Aorta (tissue), 5 donors: ENCODE measurements at regions not wholly inside any gene's neighbourhood (a gene's known extent, or its start where the extent isn't known, plus 50 kb on each side); places are given as distances from the start of the nearest gene placed in this dataset.

ENCODE experiments used
- ATAC-seq: fragments of 200-7000 bp; cut with Tn5 transposase; one replicate; pipeline ENCODE4 v1.9.1; 2022; ENCODE audit warnings: moderate library complexity; ENCODE audit not compliant: low FRiP score
- DNase-seq, 2 donors: peaks; one replicate each; pipeline ENCODE4 v3.0.0-alpha.2; 2020
- H3K27ac ChIP-seq, 2 donors: one replicate each; pipeline ENCODE4 v1.5.1; 2013; ENCODE audit warnings: low read length in 2 of 2, mild to moderate bottlenecking in 2 of 2, moderate library complexity in 2 of 2, control low read depth in 1 of 2, inconsistent platforms in 1 of 2, low read depth in 1 of 2
- H3K27me3 ChIP-seq, 2 donors: one replicate each; pipeline ENCODE4 v1.6.1; 2013; ENCODE audit warnings: control low read depth in 1 of 2, low read length in 1 of 2, mild to moderate bottlenecking in 1 of 2, moderate library complexity in 1 of 2; ENCODE audit not compliant: insufficient read depth in 2 of 2, control insufficient read depth in 1 of 2
- H3K36me3 ChIP-seq, 2 donors: one replicate each; pipeline ENCODE4 v1.6.1; 2013; ENCODE audit warnings: control low read depth in 1 of 2, low read length in 1 of 2, mild to moderate bottlenecking in 1 of 2; ENCODE audit not compliant: insufficient read depth in 2 of 2, control insufficient read depth in 1 of 2
- H3K4me1 ChIP-seq, 2 donors: one replicate each; pipeline ENCODE4 v1.6.1; 2013; ENCODE audit warnings: low read length in 2 of 2, control low read depth in 1 of 2, mild to moderate bottlenecking in 1 of 2, moderate library complexity in 1 of 2; ENCODE audit not compliant: insufficient read depth in 2 of 2, control insufficient read depth in 1 of 2
- H3K4me3 ChIP-seq, 2 donors: one replicate each; pipeline ENCODE4 v1.5.1; 2013; ENCODE audit warnings: low read length in 2 of 2, control low read depth in 1 of 2, mild to moderate bottlenecking in 1 of 2
- H3K9me3 ChIP-seq: one replicate; pipeline ENCODE4 v1.6.1; 2013; ENCODE audit warnings: mild to moderate bottlenecking, low read length; ENCODE audit not compliant: control insufficient read depth
- WGBS, 2 donors: extraction: QIAGEN DNeasy Blood & Tissue Kit; methylation state at CpG; one replicate each; pipeline ENCODE4 v1.1.7; 2013; 5-methylcytosine and 5-hydroxymethylcytosine counted together
- intact Hi-C, 2 donors: fragments of 100-400 bp; cut with DNase I; formaldehyde crosslinking; loops; one replicate each; pipeline versions ENCODE4 v1.14.2 to v1.15.0; 2022
- donor health status: healthy with polysubstance abuse.
- donor health status: Bipolar disorder and iron deficiency.
- donor health status: DM: no; HTN: no; CAD: no.
- donor health status: DM: no; HTN: no; CAD: no.
- donor health status: DM: yes; HTN: yes; CAD: no.

GRCh38 chr17:34820922-34821321 lies 140.3 kb downstream of the CCT6B start:
- intact Hi-C loops: no loop called here
- 20 to 21% methylated on average over 4 of the region's 4 CpGs for WGBS, 2 donors
- H3K4me3 ChIP-seq: no peak overlapping the region
- no peaks in the 10 kb centered on the region for H3K36me3 ChIP-seq
- H3K27ac ChIP-seq: no peak overlapping the region
- H3K9me3 ChIP-seq: no peaks in the 10 kb centered on the region
- no peaks in the 10 kb centered on the region for H3K27me3 ChIP-seq
- H3K4me1 ChIP-seq: no peaks in the 10 kb centered on the region
- ATAC-seq (no peak), DNase-seq (no peak)

GRCh38 chr17:34820248-34820801 lies 140.9 kb downstream of the CCT6B start:
- DNase-seq (no peak), ATAC-seq (no peak)
- intact Hi-C loops: no loop called here
- Histone ChIP-seq H3K27ac (no peak overlapping the region), H3K4me1 (no peaks in the 10 kb centered on the region), H3K27me3 (no peaks in the 10 kb centered on the region), H3K9me3 (no peaks in the 10 kb centered on the region), H3K36me3 (no peaks in the 10 kb centered on the region), H3K4me3 (no peak overlapping the region)
- 8 to 10% methylated on average over 8 of the region's 8 CpGs for WGBS, 2 donors

DNA sequence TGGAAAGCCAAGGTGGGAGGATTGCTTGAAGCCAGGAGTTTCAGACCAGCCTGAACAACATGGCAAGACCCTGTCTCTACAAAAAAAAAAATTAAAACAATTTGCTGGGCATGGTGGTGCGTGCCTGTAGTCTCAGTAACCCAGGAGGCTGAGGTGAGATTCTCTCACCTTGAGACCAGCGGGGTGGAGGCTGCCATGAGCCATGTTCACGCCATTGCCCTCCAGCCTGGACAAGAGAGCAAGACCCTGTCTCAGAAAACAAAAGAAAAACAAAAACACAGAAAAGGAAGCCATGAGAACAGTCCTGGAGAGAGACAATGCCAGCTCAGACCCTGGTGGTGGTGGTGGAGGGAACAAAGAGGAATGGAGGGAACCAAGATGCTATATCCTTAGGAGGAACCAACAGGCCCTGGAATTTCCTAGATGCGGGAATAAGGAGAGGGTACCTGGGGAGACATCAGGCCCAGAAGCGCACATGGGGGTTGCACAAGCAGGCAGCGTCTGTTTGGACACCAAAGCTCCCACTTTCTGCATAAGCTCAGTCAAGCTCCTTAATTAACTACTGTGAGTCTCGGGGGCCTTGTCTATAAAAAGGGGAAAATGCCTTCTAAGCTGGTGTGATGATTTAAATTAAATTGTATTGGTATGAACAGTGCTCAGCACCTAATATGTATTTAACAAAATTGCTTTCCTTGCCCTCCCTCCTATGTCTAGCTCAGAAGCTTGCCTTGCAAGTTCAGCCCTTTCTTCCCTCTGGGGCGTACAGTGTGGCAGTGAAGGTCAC lies 143.8 kb downstream of the CCT6B start:
- H3K36me3 ChIP-seq: no peaks in the 10 kb centered on the region
- H3K4me3 ChIP-seq: no peak overlapping the region
- intact Hi-C loops: no loop called here
- ATAC-seq: no peak
- H3K27me3 ChIP-seq: no peaks in the 10 kb centered on the region
- no peak overlapping the region for H3K27ac ChIP-seq
- H3K4me1 ChIP-seq: no peaks in the 10 kb centered on the region
- 79 to 83% methylated on average over 8 of the region's 8 CpGs for WGBS, 2 donors
- DNase-seq: no peak
- H3K9me3 ChIP-seq: no peaks in the 10 kb centered on the region

- ATAC-seq (no peak), DNase-seq (no peak)
- H3K4me1 ChIP-seq: no peaks in the 10 kb centered on the region
- WGBS, 2 donors: 48 to 59% methylated on average over 5 of the region's 5 CpGs
- no peak overlapping the region for H3K4me3 ChIP-seq
- intact Hi-C loops: no loop called here
- no peaks in the 10 kb centered on the region for H3K36me3 ChIP-seq
- H3K27me3 ChIP-seq: no peaks in the 10 kb centered on the region
- no peaks in the 10 kb centered on the region for H3K9me3 ChIP-seq
- no peak overlapping the region for H3K27ac ChIP-seq
Measured at GRCh38 chr17:34816848-34817247, 144.4 kb downstream of the CCT6B start.

GRCh38 chr17:34813290-34813689 lies 148.0 kb downstream of the CCT6B start:
- WGBS, 2 donors: 67 to 75% methylated on average over 5 of the region's 5 CpGs
- no peaks in the 10 kb centered on the region for H3K27me3 ChIP-seq
- H3K36me3 ChIP-seq: no peaks in the 10 kb centered on the region
- H3K9me3 ChIP-seq: no peaks in the 10 kb centered on the region
- intact Hi-C loops: no loop called here
- H3K4me1 ChIP-seq: no peaks in the 10 kb centered on the region
- H3K27ac ChIP-seq: no peak overlapping the region
- DNase-seq (no peak), ATAC-seq (no peak)
- H3K4me3 ChIP-seq: no peak overlapping the region

- Histone ChIP-seq H3K27me3 (no peaks in the 10 kb centered on the region), H3K36me3 (no peaks in the 10 kb centered on the region), H3K9me3 (no peaks in the 10 kb centered on the region), H3K4me1 (no peaks in the 10 kb centered on the region), H3K27ac (no peak overlapping the region), H3K4me3 (no peak overlapping the region)
- intact Hi-C loops: no loop called here
- WGBS, 2 donors: 73 to 74% methylated on average over 5 of the region's 5 CpGs
- no peak for ATAC-seq
- no peak for DNase-seq
Measured at GRCh38 chr17:34811561-34811960, 149.7 kb downstream of the CCT6B start.

- WGBS, 2 donors: 43 to 55% methylated on average over 1 of the region's 1 CpG
- no peak for ATAC-seq
- no peak overlapping the region for H3K4me3 ChIP-seq
Measured at GRCh38 chr17:34800661-34801060, 160.6 kb downstream of the CCT6B start.

GRCh38 chr17:34799751-34800150 lies 161.5 kb downstream of the CCT6B start:
- ATAC-seq: no peak
- WGBS, 2 donors: 65 to 68% methylated on average over 6 of the region's 6 CpGs

More at GRCh38 chr17:34800661-34801060, 160.6 kb downstream of the CCT6B start:
- intact Hi-C loops: no loop called here
- no peaks in the 10 kb centered on the region for H3K27me3 ChIP-seq
- H3K9me3 ChIP-seq: peaks cover 4% of the 10 kb centered on the region
- H3K27ac ChIP-seq: no peak overlapping the region
- no peaks in the 10 kb centered on the region for H3K4me1 ChIP-seq
- DNase-seq: no peak
- H3K36me3 ChIP-seq: no peaks in the 10 kb centered on the region

GRCh38 chr17:34798581-34798980 lies 162.7 kb downstream of the CCT6B start:
- H3K27me3 ChIP-seq: no peaks in the 10 kb centered on the region
- ATAC-seq (no peak), DNase-seq (no peak)
- intact Hi-C loops: no loop called here
- no peaks in the 10 kb centered on the region for H3K4me1 ChIP-seq
- no peaks in the 10 kb centered on the region for H3K36me3 ChIP-seq
- H3K9me3 ChIP-seq: peaks cover 4% of the 10 kb centered on the region
- H3K4me3 ChIP-seq: no peak overlapping the region
- H3K27ac ChIP-seq: no peak overlapping the region

More at GRCh38 chr17:34799751-34800150, 161.5 kb downstream of the CCT6B start:
- Histone ChIP-seq H3K4me3 (no peak overlapping the region), H3K36me3 (no peaks in the 10 kb centered on the region), H3K4me1 (no peaks in the 10 kb centered on the region), H3K27ac (no peak overlapping the region), H3K9me3 (peaks cover 4% of the 10 kb centered on the region), H3K27me3 (no peaks in the 10 kb centered on the region)
- DNase-seq: no peak
- intact Hi-C loops: no loop called here
